ENCODE measurements at regions not wholly inside any gene's neighbourhood (a gene's known extent, or its start where the extent isn't known, plus 50 kb on each side); places are given as distances from the start of the nearest gene placed in this dataset.

- H3K27ac ChIP-seq (ENCODE audit: low read depth, low read length): no peak overlapping the region
- H3K9me3 ChIP-seq (ENCODE audit: control insufficient read depth, insufficient read depth, low read length): peaks cover 14% of the 10 kb centered on the region
- no peak overlapping the region for H3K4me3 ChIP-seq (ENCODE audit: low read depth, low read length)
- no peak for TF ChIP-seq CTCF (IDR thresholded peaks at IDR 0.05; ENCODE audit: low read depth, low read length)
- no peak for DNase-seq (ENCODE audit: low read depth, low spot score)
- no peaks in the 10 kb centered on the region for H3K27me3 ChIP-seq (ENCODE audit: control insufficient read depth, insufficient read depth, low read length)
- POLR2A ChIA-PET: no interaction called here
- CTCF ChIA-PET: no interaction called here
Observed at GRCh38 chr18:31225668-31226067, 63.0 kb upstream of the DSC1 start.

GRCh38 chr18:31227497-31228229 is 65.0 kb upstream of the DSC1 start:
- no peak for TF ChIP-seq CTCF (IDR thresholded peaks at IDR 0.05; ENCODE audit: low read depth, low read length)
- ChIA-PET POLR2A (no interaction called here), CTCF (no interaction called here)
- Histone ChIP-seq H3K4me3 (ENCODE audit: low read depth, low read length) (no peak overlapping the region), H3K9me3 (ENCODE audit: control insufficient read depth, insufficient read depth, low read length) (peaks cover 14% of the 10 kb centered on the region), H3K27me3 (ENCODE audit: control insufficient read depth, insufficient read depth, low read length) (no peaks in the 10 kb centered on the region), H3K27ac (ENCODE audit: low read depth, low read length) (no peak overlapping the region)
- DNase-seq (ENCODE audit: low read depth, low spot score): no peak

- ChIA-PET CTCF (no interaction called here), POLR2A (no interaction called here)
- TF ChIP-seq CTCF (IDR thresholded peaks at IDR 0.05; ENCODE audit: low read depth, low read length): no peak
Observed at GRCh38 chr18:31229829-31230228, 67.2 kb upstream of the DSC1 start.

GRCh38 chr18:31230495-31230894 is 67.8 kb upstream of the DSC1 start:
- H3K27me3 ChIP-seq (ENCODE audit: control insufficient read depth, insufficient read depth, low read length): no peaks in the 10 kb centered on the region
- DNase-seq (ENCODE audit: low read depth, low spot score): no peak
- no peak overlapping the region for H3K4me3 ChIP-seq (ENCODE audit: low read depth, low read length)
- H3K9me3 ChIP-seq (ENCODE audit: control insufficient read depth, insufficient read depth, low read length): peaks cover 8% of the 10 kb centered on the region
- no peak overlapping the region for H3K27ac ChIP-seq (ENCODE audit: low read depth, low read length)
- ChIA-PET POLR2A (no interaction called here), CTCF (no interaction called here)
- TF ChIP-seq CTCF (IDR thresholded peaks at IDR 0.05; ENCODE audit: low read depth, low read length): no peak

More at GRCh38 chr18:31229829-31230228, 67.2 kb upstream of the DSC1 start:
- H3K27ac ChIP-seq (ENCODE audit: low read depth, low read length): no peak overlapping the region
- H3K27me3 ChIP-seq (ENCODE audit: control insufficient read depth, insufficient read depth, low read length): no peaks in the 10 kb centered on the region
- H3K4me3 ChIP-seq (ENCODE audit: low read depth, low read length): no peak overlapping the region
- DNase-seq (ENCODE audit: low read depth, low spot score): no peak
- H3K9me3 ChIP-seq (ENCODE audit: control insufficient read depth, insufficient read depth, low read length): peaks cover 8% of the 10 kb centered on the region

- ChIA-PET CTCF (no interaction called here), POLR2A (no interaction called here)
- H3K27ac ChIP-seq (ENCODE audit: low read depth, low read length): no peak overlapping the region
- H3K4me3 ChIP-seq (ENCODE audit: low read depth, low read length): no peak overlapping the region
- H3K9me3 ChIP-seq (ENCODE audit: control insufficient read depth, insufficient read depth, low read length): peaks cover 3% of the 10 kb centered on the region; the same call in 1 of the 2 replicates
- TF ChIP-seq CTCF (IDR thresholded peaks at IDR 0.05; ENCODE audit: low read depth, low read length): no peak
- no peaks in the 10 kb centered on the region for H3K27me3 ChIP-seq (ENCODE audit: control insufficient read depth, insufficient read depth, low read length)
- no peak for DNase-seq (ENCODE audit: low read depth, low spot score)
Observed at GRCh38 chr18:31232013-31232412, 69.4 kb upstream of the DSC1 start.

Data from AG04450 (cell line).